22Rv1 (cell line): ENCODE measurements at regions not wholly inside any gene's neighbourhood (a gene's known extent, or its start where the extent isn't known, plus 50 kb on each side); places are given as distances from the start of the nearest gene placed in this dataset.
"Not testable (repeated sequence)": the region's sequence is repeated elsewhere in the genome, so short reads cannot be mapped to it uniquely, and the experiment has no call there.

ENCODE experiments used
- H3K27ac ChIP-seq: fragments of 450-650 bp; 2 replicates; pipeline ENCODE4 v1.5.1; 2017
- CTCF ChIP-seq: fragments of 450-650 bp; IDR thresholded peaks from 2 replicates; pipeline ENCODE4 v1.5.1; 2017; ENCODE audit warnings: mild to moderate bottlenecking
- ZFX ChIP-seq: fragments of 450-650 bp; IDR thresholded peaks from 2 replicates; pipeline ENCODE4 v1.6.1; 2017; ENCODE audit warnings: antibody characterized with exemption, borderline replicate concordance

- TF ChIP-seq ZFX (no peak), CTCF (no peak)
- no peak overlapping the region for H3K27ac ChIP-seq
Measured at GRCh38 chr3:177710506-177710905, 513.2 kb upstream of the TBL1XR1 start.

GRCh38 chr3:177711637-177712036, 514.4 kb upstream of the TBL1XR1 start:
- TF ChIP-seq CTCF (no peak), ZFX (no peak)
- H3K27ac ChIP-seq: no peak overlapping the region

GRCh38 chr3:177713928-177714900, 516.9 kb upstream of the TBL1XR1 start:
- no peak overlapping the region for H3K27ac ChIP-seq
- TF ChIP-seq CTCF: no peak
- no peak for TF ChIP-seq ZFX

- TF ChIP-seq ZFX (no peak), CTCF (no peak)
- no peak overlapping the region for H3K27ac ChIP-seq
Measured at GRCh38 chr3:177714945-177715344, 517.7 kb upstream of the TBL1XR1 start.

GRCh38 chr3:177715980-177716379, 518.7 kb upstream of the TBL1XR1 start:
- TF ChIP-seq CTCF: no peak
- no peak for TF ChIP-seq ZFX
- no peak overlapping the region for H3K27ac ChIP-seq

GRCh38 chr3:177720927-177721326, 523.6 kb upstream of the TBL1XR1 start:
- H3K27ac ChIP-seq: not testable (repeated sequence)

GRCh38 chr3:177721864-177722785, 524.8 kb upstream of the TBL1XR1 start:
- TF ChIP-seq ZFX (no peak), CTCF (no peak)
- H3K27ac ChIP-seq: no peak overlapping the region
